SK-N-SH (cell line): ENCODE measurements at regions not wholly inside any gene's neighbourhood (a gene's known extent, or its start where the extent isn't known, plus 50 kb on each side); places are given as distances from the start of the nearest gene placed in this dataset.

ENCODE experiments used
- CTCF ChIA-PET: fragments of 300-600, 350-600 bp; formaldehyde crosslinking; extraction: SDS; loops from one replicate; lab custom pipeline; 2021; lab: Yijun Ruan, JAX
- POLR2A ChIA-PET: fragments of 350-600 bp; sonication (Branson Sonifier 250); formaldehyde crosslinking; extraction: SDS; loops from one replicate; lab custom pipeline; 2020; ENCODE audit warnings: antibody characterized with exemption, inconsistent platforms; lab: Yijun Ruan, JAX
- DNase-seq: peaks from one replicate; pipeline ENCODE4 v3.0.0; 2012
- H2AFZ ChIP-seq: fragments of 200-600 bp; sonication (generic); 2 replicates; pipeline ENCODE4 v1.8.1; 2016; ENCODE audit warnings: antibody characterized with exemption, mild to moderate bottlenecking, low read depth
- H3F3A ChIP-seq: fragments of 200-600 bp; sonication (generic); replicated peaks from 2 replicates; pipeline ENCODE3; 2016; ENCODE audit warnings: antibody characterized with exemption, mild to moderate bottlenecking; ENCODE audit not compliant: insufficient read depth
- H3K27ac ChIP-seq, 2 experiments: fragments of 200-500 bp in 1 of 2; fragments of 200-600 bp in 1 of 2; sonication (Bioruptor generic) in 1 of 2; sonication (generic), shearing (Covaris generic) in 1 of 2; 2 replicates each; pipeline versions ENCODE4 v1.5.1 to v1.6.1; 2014 to 2016; ENCODE audit warnings: low read depth in 2 of 2, inconsistent platforms in 1 of 2, low read length in 1 of 2, mild to moderate bottlenecking in 1 of 2, mixed read lengths in 1 of 2
- H3K27me3 ChIP-seq: fragments of 200-600 bp; sonication (generic), shearing (Covaris generic); 2 replicates; pipeline ENCODE4 v1.6.1; 2016; ENCODE audit warnings: mixed run types; ENCODE audit not compliant: insufficient read depth
- H3K36me3 ChIP-seq, 2 experiments: fragments of 200-500 bp in 1 of 2; fragments of 200-600 bp in 1 of 2; sonication (Bioruptor generic) in 1 of 2; sonication (generic) in 1 of 2; replicated peaks in 1 of 2; 2 replicates each; pipeline versions ENCODE3 to v1.5.1; 2014 to 2016; ENCODE audit warnings: low read length in 1 of 2, mild to moderate bottlenecking in 1 of 2; ENCODE audit not compliant: insufficient read depth in 2 of 2, control insufficient read depth in 1 of 2
- H3K4me1 ChIP-seq, 2 experiments: fragments of 200-500 bp in 1 of 2; fragments of 200-600 bp in 1 of 2; sonication (Bioruptor generic) in 1 of 2; sonication (generic), shearing (Covaris generic) in 1 of 2; 2 replicates each; pipeline versions ENCODE4 v1.5.1 to v1.6.1; 2014 to 2016; ENCODE audit warnings: low read depth in 1 of 2, low read length in 1 of 2, mixed run types in 1 of 2; ENCODE audit not compliant: insufficient read depth in 2 of 2, control insufficient read depth in 1 of 2
- H3K4me2 ChIP-seq: fragments of 200-600 bp; sonication (generic), shearing (Covaris generic); 2 replicates; pipeline ENCODE4 v1.6.1; 2017; ENCODE audit warnings: mixed run types
- H3K4me3 ChIP-seq, 2 experiments: fragments of 200-500 bp in 1 of 2; fragments of 200-600 bp in 1 of 2; sonication (Bioruptor generic) in 1 of 2; sonication (generic), shearing (Covaris generic) in 1 of 2; 2 replicates each; pipeline versions ENCODE4 v1.5.1 to v1.8.1; 2014 to 2016; ENCODE audit warnings: low read depth in 2 of 2, inconsistent platforms in 1 of 2, low read length in 1 of 2, mild to moderate bottlenecking in 1 of 2, mixed read lengths in 1 of 2, moderate library complexity in 1 of 2
- H3K79me2 ChIP-seq: fragments of 200-600 bp; sonication (generic); 2 replicates; pipeline ENCODE4 v1.8.1; 2017; ENCODE audit warnings: mild to moderate bottlenecking; ENCODE audit not compliant: insufficient read depth
- H3K9ac ChIP-seq: fragments of 200-600 bp; sonication (generic); 2 replicates; pipeline ENCODE4 v1.6.1; 2017; ENCODE audit warnings: mixed run types
- H3K9me2 ChIP-seq: fragments of 200-600 bp; sonication (generic); 2 replicates; pipeline ENCODE4 v1.6.1; 2017; ENCODE audit warnings: mixed run types
- H3K9me3 ChIP-seq: fragments of 200-600 bp; sonication (generic); 2 replicates; pipeline ENCODE4 v1.6.1; 2017; ENCODE audit warnings: mixed run types, mild to moderate bottlenecking, moderate library complexity
- H4K20me1 ChIP-seq: fragments of 200-600 bp; sonication (generic); 2 replicates; pipeline ENCODE4 v1.6.1; 2017; ENCODE audit warnings: mild to moderate bottlenecking, mixed run types; ENCODE audit not compliant: insufficient read depth
- CHD2 ChIP-seq: fragments of 150-350 bp; IDR thresholded peaks from 2 replicates; pipeline ENCODE4 v1.6.1; 2018; ENCODE audit warnings: low read length; ENCODE audit not compliant: partially characterized antibody
- EP300 ChIP-seq, 2 experiments: IDR thresholded peaks; 2 replicates each; pipeline versions ENCODE4 v1.4.0 to v1.6.1; 2012; ENCODE audit warnings: borderline replicate concordance in 1 of 2, low read depth in 1 of 2, low read length in 1 of 2
- EZH2phosphoT487 ChIP-seq: fragments of 200-600 bp; sonication (generic); IDR thresholded peaks from 2 replicates; pipeline ENCODE4 v1.6.1; 2017; ENCODE audit warnings: low read depth, mixed run types, mild to moderate bottlenecking, antibody characterized with exemption, moderate library complexity, borderline replicate concordance
- FOSL2 ChIP-seq: IDR thresholded peaks from 2 replicates; pipeline ENCODE4 v1.4.0; 2012; ENCODE audit warnings: low read depth, mild to moderate bottlenecking, moderate library complexity, borderline replicate concordance
- FOXM1 ChIP-seq: IDR thresholded peaks from 2 replicates; pipeline ENCODE4 v1.4.0; 2012; ENCODE audit warnings: low read depth, mild to moderate bottlenecking
- IRF3 ChIP-seq: fragments of 150-350 bp; IDR thresholded peaks from 2 replicates; pipeline ENCODE4 v1.6.1; 2016; ENCODE audit warnings: mild to moderate bottlenecking, low read depth, low read length
- JUND ChIP-seq: IDR thresholded peaks from 2 replicates; pipeline ENCODE4 v1.4.0; 2012
- MEF2A ChIP-seq: IDR thresholded peaks from 2 replicates; pipeline ENCODE4 v1.4.0; 2012; ENCODE audit warnings: low read depth, borderline replicate concordance
- MXI1 ChIP-seq: IDR thresholded peaks from 2 replicates; pipeline ENCODE4 v1.6.1; 2012; ENCODE audit warnings: mild to moderate bottlenecking, low read depth, low read length, improper control_type of control experiment
- NFIC ChIP-seq: IDR thresholded peaks from 2 replicates; pipeline ENCODE4 v1.4.0; 2012; ENCODE audit warnings: borderline replicate concordance
- NRF1 ChIP-seq: IDR thresholded peaks from 2 replicates; pipeline ENCODE4 v1.6.1; 2012; ENCODE audit warnings: low read depth, mild to moderate bottlenecking, low read length
- POLR2AphosphoS5 ChIP-seq: IDR thresholded peaks from 2 replicates; pipeline ENCODE4 v1.6.1; 2012; ENCODE audit warnings: low read depth, low read length
- SIN3A ChIP-seq: IDR thresholded peaks from 2 replicates; pipeline ENCODE4 v1.6.1; 2012; ENCODE audit warnings: low read depth, mild to moderate bottlenecking, low read length, moderate library complexity, borderline replicate concordance
- SMC3 ChIP-seq: IDR thresholded peaks from 2 replicates; pipeline ENCODE4 v1.6.1; 2012; ENCODE audit warnings: low read depth, low read length, improper control_type of control experiment
- TAF1 ChIP-seq: IDR thresholded peaks from 2 replicates; pipeline ENCODE4 v1.6.1; 2012; ENCODE audit warnings: low read depth, mild to moderate bottlenecking, low read length, moderate library complexity, borderline replicate concordance
- TEAD4 ChIP-seq: IDR thresholded peaks from 2 replicates; pipeline ENCODE4 v1.4.0; 2012; ENCODE audit warnings: mild to moderate bottlenecking, borderline replicate concordance; ENCODE audit not compliant: insufficient read depth
- USF1 ChIP-seq: IDR thresholded peaks from 2 replicates; pipeline ENCODE4 v1.4.0; 2012; ENCODE audit warnings: low read depth, borderline replicate concordance
- USF2 ChIP-seq: fragments of 150-350 bp; IDR thresholded peaks from 2 replicates; pipeline ENCODE4 v1.6.1; 2017; ENCODE audit warnings: antibody characterized with exemption, low read length, low read depth, borderline replicate concordance
- YY1 ChIP-seq: IDR thresholded peaks from 2 replicates; pipeline ENCODE4 v1.4.0; 2012; ENCODE audit warnings: low read depth, mild to moderate bottlenecking
- WGBS: methylation state at CpG from one replicate; pipeline ENCODE4 v1.1.6; 2017; ENCODE audit warnings: low lambda C conversion rate; 5-methylcytosine and 5-hydroxymethylcytosine counted together
- TF ChIP-seq, protein P1 (sequence below): IDR thresholded peaks from 2 replicates; pipeline ENCODE4 v1.4.0; 2012; ENCODE audit warnings: low read depth

DNA sequence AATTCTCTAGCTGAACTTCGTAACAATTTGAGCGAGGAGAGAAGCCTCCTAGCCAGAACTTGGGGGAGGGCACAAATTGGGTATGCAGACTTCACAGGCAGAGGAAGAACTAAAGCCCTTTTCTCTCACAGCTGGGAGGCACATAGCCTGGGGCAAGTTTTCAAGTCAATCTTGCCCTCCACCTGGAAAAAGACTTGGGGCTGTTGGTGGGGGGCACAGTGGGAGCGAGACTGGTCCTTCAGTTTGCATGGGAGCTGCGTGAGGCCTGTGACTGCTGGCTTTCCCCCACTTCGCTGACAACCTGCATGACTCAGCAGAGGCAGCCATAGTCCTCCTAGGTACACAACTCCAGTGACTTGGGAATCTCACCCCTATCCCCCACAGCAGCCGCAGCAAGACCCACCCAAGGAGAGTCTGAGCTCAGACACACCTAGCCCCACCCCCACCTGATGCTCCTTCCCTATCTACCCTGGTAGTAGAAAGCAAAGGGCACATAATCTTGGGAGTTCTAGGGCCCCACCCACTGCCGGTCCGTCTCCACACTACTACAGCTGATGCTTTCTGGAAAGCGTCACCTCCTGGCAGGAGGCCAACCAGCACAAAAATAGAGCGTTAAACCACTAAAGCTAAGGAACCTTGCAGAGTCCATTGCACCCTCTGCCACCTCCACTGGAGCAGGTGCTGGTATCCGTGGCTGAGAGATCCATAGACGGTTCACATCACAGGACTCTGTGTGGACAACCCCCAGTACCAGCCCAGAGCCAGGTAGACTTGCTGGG, 160.8 kb downstream of the CBLL2 start:
- Histone ChIP-seq H3K27me3 (no peaks in the 10 kb centered on the region), H3K4me2 (no peak overlapping the region), H3K4me3 (no peak overlapping the region), H4K20me1 (no peaks in the 10 kb centered on the region), H3K4me1 (no peaks in the 10 kb centered on the region), H3K9me3 (no peaks in the 10 kb centered on the region), H3K9ac (no peak overlapping the region), H3F3A (no peaks in the 10 kb centered on the region), H3K9me2 (no peaks in the 10 kb centered on the region), H3K36me3 (no peaks in the 10 kb centered on the region), H3K27ac (no peak overlapping the region), H2AFZ (no peak overlapping the region), H3K79me2 (no peaks in the 10 kb centered on the region)
- 32% methylated on average over 10 of the region's 12 CpGs for WGBS
- no peak for DNase-seq
- CTCF ChIA-PET = no interaction called here
- POLR2A ChIA-PET = no interaction called here
- TF ChIP-seq POLR2AphosphoS5 (no peak), NFIC (no peak), SIN3A (no peak), USF2 (no peak)

GRCh38 chrX:22445880-22446279, 173.2 kb downstream of the CBLL2 start:
- WGBS = 50% methylated on average over 1 of the region's 1 CpG
- Histone ChIP-seq H3K27ac (no peak overlapping the region), H3K9me2 (no peaks in the 10 kb centered on the region), H2AFZ (no peak overlapping the region), H3K4me3 (no peak overlapping the region), H3K36me3 (no peaks in the 10 kb centered on the region), H3K79me2 (no peaks in the 10 kb centered on the region), H3K4me1 (no peaks in the 10 kb centered on the region), H3K27me3 (no peaks in the 10 kb centered on the region), H3K4me2 (no peak overlapping the region), H4K20me1 (no peaks in the 10 kb centered on the region), H3F3A (no peaks in the 10 kb centered on the region), H3K9ac (no peak overlapping the region), H3K9me3 (no peaks in the 10 kb centered on the region)
- no peak for DNase-seq
- POLR2A ChIA-PET = no interaction called here
- CTCF ChIA-PET = no interaction called here
- no peak for TF ChIP-seq MXI1
- no peak for TF ChIP-seq IRF3
- TF ChIP-seq, protein P1, sequence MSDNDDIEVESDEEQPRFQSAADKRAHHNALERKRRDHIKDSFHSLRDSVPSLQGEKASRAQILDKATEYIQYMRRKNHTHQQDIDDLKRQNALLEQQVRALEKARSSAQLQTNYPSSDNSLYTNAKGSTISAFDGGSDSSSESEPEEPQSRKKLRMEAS = no peak
- TF ChIP-seq FOXM1 = no peak
- TF ChIP-seq YY1 = no peak
- no peak for TF ChIP-seq TAF1
- TF ChIP-seq TEAD4 = no peak
- TF ChIP-seq USF1 = no peak
- TF ChIP-seq EZH2phosphoT487 = no peak
- no peak for TF ChIP-seq FOSL2
- TF ChIP-seq EP300 (IDR thresholded peaks at IDR 0.05; ENCODE audit: borderline replicate concordance in 1 of 2, low read depth in 1 of 2, low read length in 1 of 2) = no peak
- no peak for TF ChIP-seq NRF1
- no peak for TF ChIP-seq MEF2A
- no peak for TF ChIP-seq JUND
- no peak for TF ChIP-seq CHD2
- TF ChIP-seq SMC3 = no peak
